ENCODE measurements at regions not wholly inside any gene's neighbourhood (a gene's known extent, or its start where the extent isn't known, plus 50 kb on each side); places are given as distances from the start of the nearest gene placed in this dataset.
"Not testable (repeated sequence)": the region's sequence is repeated elsewhere in the genome, so short reads cannot be mapped to it uniquely, and the experiment has no call there.

- H3K4me1 ChIP-seq (ENCODE audit: low read depth), result no peaks in the 10 kb centered on the region
- H3K4me3 ChIP-seq, result no peak overlapping the region
- no peaks in the 10 kb centered on the region for H3K9me3 ChIP-seq
- no peak for TF ChIP-seq CTCF (IDR thresholded peaks at IDR 0.05)
- H3K36me3 ChIP-seq (ENCODE audit: low read depth), result no peaks in the 10 kb centered on the region
- no peak for ATAC-seq
- intact Hi-C loops (cut with DNase I, micrococcal nuclease), result no loop called here
- no peak for DNase-seq
These were observed 380.9 kb downstream of the TMEM121 start for GRCh38 chr14:105907276-105907675.

- DNase-seq, result no peak
These were observed 381.6 kb downstream of the TMEM121 start for GRCh38 chr14:105908006-105908405.

GRCh38 chr14:105908481-105908911 lies 382.1 kb downstream of the TMEM121 start:
- Histone ChIP-seq H3K4me3 (no peak overlapping the region), H3K9me3 (no peaks in the 10 kb centered on the region), H3K36me3 (ENCODE audit: low read depth) (no peaks in the 10 kb centered on the region), H3K4me1 (ENCODE audit: low read depth) (no peaks in the 10 kb centered on the region)
- DNase-seq (no peak), ATAC-seq (peak; percentile 32)
- TF ChIP-seq CTCF (IDR thresholded peaks at IDR 0.05), result no peak
- intact Hi-C loops (cut with DNase I, micrococcal nuclease), result no loop called here

More at GRCh38 chr14:105908006-105908405, 381.6 kb downstream of the TMEM121 start:
- no peak for TF ChIP-seq CTCF (IDR thresholded peaks at IDR 0.05)
- intact Hi-C loops (cut with DNase I, micrococcal nuclease), result no loop called here
- Histone ChIP-seq H3K4me3 (no peak overlapping the region), H3K36me3 (ENCODE audit: low read depth) (no peaks in the 10 kb centered on the region), H3K4me1 (ENCODE audit: low read depth) (no peaks in the 10 kb centered on the region), H3K9me3 (no peaks in the 10 kb centered on the region)
- no peak for ATAC-seq

GRCh38 chr14:105909046-105909827 lies 382.9 kb downstream of the TMEM121 start:
- H3K9me3 ChIP-seq, result no peaks in the 10 kb centered on the region
- DNase-seq, result peak in 1 of 3 donors; percentile 28
- no peak for ATAC-seq
- H3K36me3 ChIP-seq (ENCODE audit: low read depth), result no peaks in the 10 kb centered on the region
- intact Hi-C loops (cut with DNase I, micrococcal nuclease), result no loop called here
- TF ChIP-seq CTCF (IDR thresholded peaks at IDR 0.05), result no peak
- no peak overlapping the region for H3K4me3 ChIP-seq
- H3K4me1 ChIP-seq (ENCODE audit: low read depth), result no peaks in the 10 kb centered on the region

GRCh38 chr14:105909828-105910120 lies 383.4 kb downstream of the TMEM121 start:
- H3K36me3 ChIP-seq (ENCODE audit: low read depth); H3K4me3 ChIP-seq; intact Hi-C loops (cut with DNase I, micrococcal nuclease); H3K4me1 ChIP-seq (ENCODE audit: low read depth); H3K9me3 ChIP-seq; ATAC-seq: not testable (repeated sequence)
- peak in 1 of 3 donors; percentile 23 for DNase-seq

- no peak for TF ChIP-seq CTCF (IDR thresholded peaks at IDR 0.05)
- ATAC-seq, result no peak
- Histone ChIP-seq H3K9me3 (no peaks in the 10 kb centered on the region), H3K36me3 (ENCODE audit: low read depth) (no peaks in the 10 kb centered on the region), H3K4me3 (no peak overlapping the region), H3K4me1 (ENCODE audit: low read depth) (no peaks in the 10 kb centered on the region)
- DNase-seq, result peak in 1 of 3 donors; percentile 22
- intact Hi-C loops (cut with DNase I, micrococcal nuclease), result no loop called here
These were observed 384.0 kb downstream of the TMEM121 start for GRCh38 chr14:105910426-105910825.

Data from mucosa of descending colon (tissue), 3 donors.